CD4-positive, alpha-beta T cell treated with Interleukin-15 for 1 hour (primary cell): ENCODE measurements at regions not wholly inside any gene's neighbourhood (a gene's known extent, or its start where the extent isn't known, plus 50 kb on each side); places are given as distances from the start of the nearest gene placed in this dataset.

ENCODE experiments used
- DNase-seq: peaks from one replicate; pipeline ENCODE4 v3.0.0-alpha.2; 2020

DNA sequence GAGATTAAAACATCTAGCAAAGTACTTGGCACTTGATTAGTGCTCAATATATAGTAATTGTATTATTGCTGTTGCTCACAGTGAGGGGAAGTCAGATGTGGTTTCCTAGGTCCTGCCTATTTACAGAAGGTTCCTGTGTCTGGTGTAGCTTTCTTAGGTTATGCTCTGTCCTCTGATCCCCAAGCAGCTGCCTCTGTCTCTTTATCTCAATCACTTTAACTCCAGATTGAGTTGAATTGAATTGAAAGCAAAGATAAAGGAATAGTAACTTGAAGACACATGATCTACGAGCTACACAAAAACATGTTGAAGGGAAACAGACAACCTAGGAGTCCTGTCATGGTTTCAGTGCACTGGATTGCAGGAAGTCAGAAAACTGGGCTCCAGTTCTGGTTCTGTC lies 113.9 kb upstream of the ADAMTSL1 start:
- DNase-seq: no peak

DNA sequence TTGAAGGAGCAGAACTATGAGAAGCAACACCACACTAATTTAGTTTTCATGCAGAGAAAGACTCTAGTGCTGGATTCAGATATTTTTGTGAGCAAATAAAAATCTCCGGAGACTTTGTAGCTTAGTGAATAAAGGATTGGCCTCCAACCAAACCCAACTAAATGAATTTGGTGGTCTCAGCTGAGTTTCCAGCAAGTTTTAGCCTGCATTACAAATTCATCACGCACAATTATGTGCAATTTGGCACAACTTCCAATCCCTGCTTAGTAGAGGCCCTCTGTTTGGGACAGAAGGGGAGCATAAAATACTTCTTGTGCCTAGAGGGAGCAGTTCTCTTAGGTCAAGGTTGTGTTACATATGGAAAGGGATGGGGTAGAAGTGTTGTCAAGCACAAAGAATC lies 112.3 kb upstream of the ADAMTSL1 start:
- DNase-seq: no peak

DNA sequence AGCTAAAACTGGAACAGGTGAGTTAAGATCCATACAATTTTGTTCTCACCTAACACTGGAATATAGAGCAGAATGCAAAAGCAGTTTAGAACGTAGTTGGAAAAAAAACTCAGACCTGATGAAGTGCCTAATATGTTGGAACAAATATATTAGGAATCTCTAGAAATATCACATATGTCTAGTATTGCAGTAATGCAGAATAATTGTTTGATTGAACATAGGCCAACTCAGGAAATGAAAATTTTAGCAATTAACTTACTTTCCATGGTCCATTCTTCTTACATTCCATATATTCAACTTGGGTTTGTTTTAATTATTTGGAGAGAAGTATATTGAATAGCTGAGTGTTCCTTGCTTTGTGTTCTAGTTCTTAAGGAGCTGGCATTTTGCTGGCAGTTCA lies 111.8 kb upstream of the ADAMTSL1 start:
- no peak for DNase-seq

DNA sequence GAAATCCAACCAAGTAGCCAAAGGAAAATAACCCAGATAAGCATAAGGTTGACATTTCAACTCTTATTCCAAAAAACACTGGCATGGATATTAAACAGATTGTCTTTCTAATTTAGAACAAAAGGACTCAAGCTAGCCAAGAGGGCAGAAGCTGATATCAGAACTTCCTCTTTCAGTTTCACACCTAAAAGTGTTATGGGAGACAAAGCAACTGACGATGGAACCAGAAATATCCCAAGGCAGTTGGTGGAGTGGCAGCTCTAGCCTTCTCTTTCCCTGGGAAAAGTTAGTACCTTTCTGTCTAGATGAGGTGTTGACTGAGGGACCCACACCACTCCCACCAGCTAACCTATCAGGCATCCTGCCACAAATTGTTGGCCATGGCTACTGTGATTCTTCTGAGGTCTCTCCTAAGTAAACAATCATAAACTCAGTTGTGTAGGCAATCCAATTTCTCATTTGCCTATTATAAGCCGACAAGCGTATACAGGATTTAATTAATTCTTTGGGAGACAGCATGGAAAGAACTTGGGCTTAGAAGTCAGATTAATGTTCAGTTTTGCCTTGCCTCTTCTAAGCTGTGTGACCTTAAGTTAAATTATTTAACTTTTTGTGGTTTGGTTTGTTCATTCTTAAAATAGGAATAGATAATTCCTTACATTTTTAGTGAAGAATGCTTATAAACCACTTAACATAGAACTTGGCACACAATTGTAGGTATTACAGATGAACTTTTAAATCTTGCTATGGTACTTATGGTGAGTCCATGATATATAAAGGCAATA lies 110.9 kb upstream of the ADAMTSL1 start:
- DNase-seq: no peak

DNA sequence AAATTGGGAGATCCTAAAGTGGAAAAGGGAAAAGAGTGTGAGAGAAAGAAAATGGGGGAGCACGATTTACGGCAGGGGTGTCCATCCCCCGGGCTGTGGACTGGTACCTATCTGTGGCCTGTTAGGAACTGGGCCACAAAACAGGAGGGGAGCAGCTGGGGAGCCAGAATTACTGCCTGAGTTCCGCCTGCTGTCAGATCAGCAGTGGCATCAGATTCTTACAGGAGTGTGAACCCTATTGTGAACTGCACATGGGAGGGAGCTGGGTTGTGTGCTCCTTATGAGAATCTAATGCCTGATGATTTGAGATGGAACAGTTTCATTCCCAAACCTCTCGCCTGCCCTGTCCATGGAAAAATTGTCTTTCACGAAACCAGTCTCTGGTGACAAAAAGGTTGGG lies 108.3 kb upstream of the ADAMTSL1 start:
- no peak for DNase-seq

DNA sequence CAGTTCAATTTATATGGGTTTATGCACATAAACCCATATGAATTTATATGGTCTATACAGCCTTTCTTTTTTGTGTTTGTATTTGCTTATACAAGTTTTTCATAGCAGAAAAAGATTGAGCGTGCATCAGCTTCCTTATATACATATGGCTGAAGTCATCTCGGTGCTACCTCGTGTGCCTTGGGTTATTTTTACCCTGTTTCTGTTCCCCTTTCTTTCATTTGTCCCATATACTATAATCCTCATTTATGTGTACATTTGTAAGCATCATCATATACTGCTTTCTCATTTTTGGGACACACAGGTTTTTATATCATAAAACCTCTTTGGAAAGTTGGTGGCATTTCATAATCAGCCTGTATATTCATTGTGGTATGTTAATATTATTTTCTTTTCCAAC lies 107.8 kb upstream of the ADAMTSL1 start:
- DNase-seq: no peak

DNA sequence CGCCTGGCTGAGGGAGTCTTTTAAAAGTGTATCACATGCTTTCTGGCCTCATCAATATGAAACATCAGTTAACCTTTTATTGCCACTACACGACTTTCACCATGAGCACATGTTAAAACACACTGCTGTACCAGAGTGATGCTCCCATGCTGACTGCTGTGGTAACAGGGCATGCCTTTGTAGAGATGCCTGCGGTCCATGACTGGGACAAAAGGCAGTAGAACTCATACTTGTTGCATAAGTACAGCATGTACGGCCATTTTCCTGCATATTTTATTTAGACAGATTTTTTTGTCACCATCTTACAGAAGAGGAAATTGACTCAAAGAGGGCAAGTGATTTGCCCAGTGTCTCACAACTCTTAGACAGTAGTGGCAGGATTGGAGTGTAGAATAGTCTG lies 105.7 kb upstream of the ADAMTSL1 start:
- no peak for DNase-seq

DNA sequence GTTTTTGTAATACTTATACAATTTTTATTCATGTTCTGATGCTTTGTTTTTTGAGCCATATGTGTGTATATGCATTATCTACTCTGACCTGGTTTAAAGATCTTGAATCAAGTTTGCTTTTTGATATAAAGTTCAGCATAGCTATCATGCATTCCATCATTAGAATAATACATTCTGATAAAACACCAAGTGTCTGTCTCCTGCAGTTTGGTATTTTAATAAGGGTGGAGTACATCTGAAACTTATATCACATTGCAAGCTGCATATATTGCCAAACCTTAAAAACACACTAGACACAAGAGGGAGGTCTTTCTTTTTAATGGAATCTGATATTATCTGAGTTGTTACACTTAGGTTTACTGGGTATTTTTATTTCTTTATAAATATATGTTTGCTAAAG lies 102.8 kb upstream of the ADAMTSL1 start:
- DNase-seq: no peak

DNA sequence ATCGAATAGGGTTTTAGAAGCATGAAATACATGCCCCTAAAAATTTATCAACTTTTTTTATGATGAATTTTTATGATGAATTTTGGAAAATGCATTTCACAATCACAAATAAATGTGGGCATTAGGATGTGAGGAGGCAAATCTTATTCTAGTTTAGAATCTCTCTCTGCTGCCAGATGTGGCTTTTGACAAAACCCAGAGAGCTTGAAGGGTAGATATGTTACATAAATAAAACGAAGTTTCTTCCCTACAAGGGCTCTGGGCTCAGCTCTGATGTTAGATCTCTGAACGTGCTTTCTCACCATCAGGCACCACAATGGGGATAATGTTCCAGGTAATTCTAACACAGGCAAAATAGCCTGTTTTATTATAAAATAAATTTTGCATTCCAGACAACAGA lies 102.3 kb upstream of the ADAMTSL1 start:
- no peak for DNase-seq

DNA sequence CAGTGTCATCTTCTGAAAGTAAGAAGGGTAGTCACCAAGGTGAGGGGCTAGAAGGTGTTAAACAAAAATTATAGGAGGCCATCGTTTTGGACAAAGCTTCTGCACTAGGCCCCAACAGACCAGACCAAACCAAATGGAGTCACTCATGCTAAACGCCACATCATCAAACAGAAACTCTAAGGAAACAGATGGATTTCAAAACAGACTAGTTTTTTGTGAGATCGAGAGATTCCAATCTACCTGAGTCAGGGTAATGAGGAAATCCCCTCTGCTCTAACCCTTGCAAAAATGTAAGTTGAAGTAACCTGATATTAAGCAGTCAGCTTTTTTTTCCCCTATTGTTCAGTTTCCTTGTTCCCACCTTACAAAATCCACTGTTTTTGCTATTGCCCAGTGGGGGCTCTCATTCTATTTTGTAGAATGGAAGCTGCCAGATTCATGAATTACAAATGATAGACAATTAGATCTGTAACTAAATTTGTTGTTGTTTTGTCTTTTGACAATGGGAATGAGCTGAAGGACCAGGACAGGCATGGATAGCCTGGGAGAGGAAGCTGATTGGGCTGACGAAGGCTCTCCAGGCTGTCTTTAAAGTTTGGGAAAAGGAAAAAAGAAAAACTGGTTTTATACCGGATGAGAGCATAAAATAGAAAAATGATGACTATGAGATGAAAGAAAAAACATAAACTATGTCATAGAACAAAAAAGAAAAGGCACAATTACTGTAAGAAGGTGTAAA lies 94.7 kb upstream of the ADAMTSL1 start:
- DNase-seq: no peak

DNA sequence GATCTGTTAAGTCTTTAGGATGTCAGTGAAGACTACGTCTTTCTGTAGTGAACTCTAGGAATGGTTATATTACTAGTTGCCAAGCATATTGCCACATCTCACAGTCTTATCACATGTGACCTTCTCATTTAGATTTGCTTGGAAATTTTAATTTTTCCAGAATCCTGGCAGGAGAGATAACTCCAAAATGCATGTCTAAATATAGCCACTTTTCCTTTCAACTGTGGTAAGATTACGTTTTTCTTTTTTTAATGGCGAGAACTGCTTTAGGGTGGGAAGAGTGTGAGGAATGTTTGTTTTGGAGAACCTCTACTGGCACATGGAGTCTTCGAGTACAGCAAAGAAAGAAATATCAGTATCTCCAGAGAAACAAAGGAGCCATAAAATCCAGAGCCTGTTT lies 91.7 kb upstream of the ADAMTSL1 start:
- no peak for DNase-seq

DNA sequence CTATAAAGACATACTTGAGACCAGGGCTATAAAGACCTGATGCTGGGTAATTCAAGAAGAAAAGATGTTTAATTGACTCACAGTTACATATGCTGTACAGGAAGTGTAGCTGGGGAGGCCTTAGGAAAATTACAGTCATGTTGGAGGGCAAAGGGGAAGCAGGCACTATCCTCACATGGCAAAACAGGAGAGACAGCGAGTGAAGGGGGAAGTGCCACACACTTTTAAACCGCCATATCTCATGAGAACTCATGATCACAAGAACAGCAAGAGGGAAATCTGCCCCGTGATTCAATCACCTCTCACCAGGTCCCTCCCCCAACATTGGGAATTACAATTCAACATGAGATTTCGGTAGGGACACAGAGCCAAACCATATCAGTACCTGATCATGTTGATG lies 89.9 kb upstream of the ADAMTSL1 start:
- DNase-seq: no peak

DNA sequence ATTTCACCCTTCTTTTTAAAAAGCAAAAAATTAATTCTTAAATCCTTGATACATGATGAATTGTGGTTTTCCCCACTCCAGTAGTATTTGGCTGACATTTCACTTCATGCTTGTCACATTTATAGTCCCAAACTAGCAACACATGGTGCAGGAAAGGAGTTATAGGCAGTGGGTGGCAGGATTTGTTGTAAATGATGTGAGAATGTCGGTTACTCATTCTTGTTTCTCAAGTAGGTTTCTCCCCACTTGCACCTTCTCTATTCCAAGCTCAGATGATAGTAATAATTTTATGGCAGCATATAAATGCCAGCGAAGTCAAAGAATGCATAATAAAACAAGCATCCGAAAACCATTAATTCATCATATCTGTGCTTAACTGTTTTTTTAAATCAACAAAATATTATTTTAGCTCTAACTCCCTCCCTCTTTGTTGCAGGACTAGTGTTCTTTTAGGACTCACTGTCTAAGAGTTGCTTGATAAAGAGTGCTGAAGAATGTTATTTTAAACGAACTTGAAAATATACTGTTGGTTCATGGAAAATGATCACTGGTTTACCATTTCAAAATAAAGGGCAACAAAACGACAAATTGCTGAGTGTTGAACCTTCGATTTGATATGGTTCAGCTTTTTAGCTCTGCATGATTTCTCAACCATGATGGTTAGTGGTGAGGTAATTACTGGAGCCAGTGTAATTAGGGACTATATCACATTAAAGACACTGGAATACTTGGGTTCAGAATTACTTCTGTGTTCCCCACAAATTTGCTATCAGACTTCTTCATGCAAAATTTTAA lies 88.1 kb upstream of the ADAMTSL1 start:
- no peak for DNase-seq

DNA sequence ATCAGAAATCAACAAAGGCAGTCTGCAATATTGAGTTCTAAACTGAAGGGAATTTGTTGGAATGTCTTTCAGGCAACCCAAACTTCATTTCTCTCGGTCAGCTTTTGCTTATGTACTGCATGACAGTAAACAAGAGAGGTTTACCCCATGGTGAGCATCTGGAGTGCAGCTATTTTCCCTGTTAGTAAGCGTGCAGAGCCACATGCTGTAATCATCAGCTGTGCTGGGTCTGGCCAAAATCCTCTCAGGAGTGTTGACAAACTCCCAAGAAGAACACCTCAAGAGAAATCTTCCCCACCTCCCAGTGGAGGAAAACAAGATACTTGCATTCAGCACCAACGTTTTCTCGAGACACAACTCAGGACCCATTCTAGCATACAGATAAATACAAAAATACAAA lies 83.6 kb upstream of the ADAMTSL1 start:
- no peak for DNase-seq

DNA sequence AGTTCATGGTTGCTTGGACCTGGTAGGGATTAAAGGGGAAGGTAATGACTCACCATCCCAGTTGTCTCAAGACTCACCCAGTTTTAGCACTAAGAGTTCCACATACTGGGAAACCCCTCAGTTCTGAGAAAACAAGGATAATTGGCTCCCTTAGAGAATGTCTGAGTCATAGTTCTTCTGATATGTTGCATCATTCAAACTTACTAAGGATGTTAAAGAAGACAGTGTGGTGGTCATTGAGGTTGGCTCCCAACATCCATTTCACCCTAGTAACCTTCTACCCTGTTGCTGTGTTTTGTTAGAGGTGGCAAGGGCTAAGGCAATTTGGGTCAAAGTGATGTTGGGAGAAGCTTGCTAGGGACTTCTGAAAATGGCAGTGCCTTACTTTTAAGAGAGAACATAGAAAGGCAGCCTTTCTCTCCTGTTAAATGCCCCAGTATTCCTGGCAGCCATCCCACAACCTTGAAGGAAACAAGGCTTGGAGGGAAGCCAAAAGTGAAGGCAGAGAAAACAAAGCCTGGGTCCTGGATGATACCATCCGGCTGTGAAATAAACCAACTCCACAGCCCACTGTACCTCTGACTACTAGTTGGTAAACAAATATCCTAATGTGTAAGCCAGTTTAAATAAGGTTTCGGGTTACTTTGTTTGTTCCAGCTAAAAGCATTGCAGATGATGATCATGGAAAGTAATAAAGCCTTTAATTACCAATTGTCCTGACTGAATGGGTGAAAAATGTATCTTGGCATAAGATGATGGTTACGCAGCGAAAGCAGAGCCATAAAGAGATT lies 80.4 kb upstream of the ADAMTSL1 start:
- DNase-seq: no peak

DNA sequence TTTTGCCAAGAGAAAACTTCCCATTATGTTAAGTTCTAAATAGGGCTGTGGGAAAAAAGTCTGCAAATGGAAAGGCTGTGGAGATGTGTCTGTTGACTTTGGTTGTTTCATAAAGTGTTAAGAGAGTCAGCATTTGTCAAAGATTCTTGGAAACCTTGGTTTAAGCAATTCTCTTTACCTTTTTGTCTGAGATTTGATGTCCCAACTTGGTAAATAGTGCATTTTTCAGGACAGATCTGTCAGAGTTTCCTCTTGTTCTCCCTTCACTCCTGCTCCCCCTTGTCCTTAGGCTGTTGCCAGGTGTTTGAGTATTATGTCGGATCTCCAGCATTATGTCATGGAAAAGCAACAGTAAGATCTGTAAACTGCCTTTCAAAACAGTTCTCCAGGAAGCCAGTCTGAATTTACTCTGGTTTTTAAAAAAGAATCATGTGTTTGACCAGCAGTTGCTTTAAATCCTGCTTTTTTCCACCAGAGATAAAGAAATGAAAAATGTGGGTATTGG lies 79.1 kb upstream of the ADAMTSL1 start:
- no peak for DNase-seq

DNA sequence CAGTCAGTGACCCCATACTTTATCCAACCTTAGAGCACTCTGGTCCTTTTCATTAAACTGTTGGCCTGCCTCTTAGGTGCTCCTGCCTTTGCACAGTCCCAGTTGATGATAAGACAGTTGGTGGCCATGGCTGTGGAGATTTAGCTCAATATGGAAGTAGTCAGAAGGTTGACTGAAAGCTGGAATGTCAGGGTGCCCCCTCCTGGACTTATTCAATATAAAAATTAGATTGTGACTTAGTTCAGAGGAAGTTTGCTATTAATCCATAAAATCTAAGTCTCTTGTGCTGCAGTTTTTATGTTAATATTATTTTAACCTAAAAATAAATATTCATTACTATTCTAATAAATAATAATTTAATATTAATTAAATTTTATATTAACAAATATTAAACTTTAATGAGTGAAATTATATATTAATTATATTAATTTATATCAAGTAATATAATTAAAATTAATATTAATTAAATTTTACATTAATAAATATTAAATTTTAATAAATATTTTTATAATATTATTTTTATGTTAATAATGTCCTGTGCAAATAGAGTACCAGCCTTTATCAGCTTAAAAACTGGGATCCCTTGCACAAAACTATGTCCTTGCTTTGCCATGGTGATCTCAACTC lies 77.7 kb upstream of the ADAMTSL1 start:
- no peak for DNase-seq

DNA sequence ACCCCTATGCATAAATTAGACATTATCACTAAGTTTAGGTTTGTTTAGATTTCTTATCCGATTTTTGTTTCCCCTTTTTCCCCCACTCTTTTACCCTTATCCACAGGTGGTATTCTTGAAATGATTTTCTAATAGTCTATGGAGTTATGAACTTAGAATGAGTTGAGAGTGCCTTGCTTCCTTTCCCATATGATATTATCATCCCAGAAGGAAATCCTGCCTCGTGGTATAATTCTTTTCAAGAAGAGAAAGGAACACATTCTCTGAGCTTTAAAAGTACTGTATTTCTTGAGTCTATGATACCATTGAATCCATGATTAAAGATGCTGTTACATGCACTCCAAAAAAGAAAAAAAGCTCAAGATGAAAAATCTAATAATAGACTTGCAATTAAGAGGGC lies 76.9 kb upstream of the ADAMTSL1 start:
- no peak for DNase-seq

DNA sequence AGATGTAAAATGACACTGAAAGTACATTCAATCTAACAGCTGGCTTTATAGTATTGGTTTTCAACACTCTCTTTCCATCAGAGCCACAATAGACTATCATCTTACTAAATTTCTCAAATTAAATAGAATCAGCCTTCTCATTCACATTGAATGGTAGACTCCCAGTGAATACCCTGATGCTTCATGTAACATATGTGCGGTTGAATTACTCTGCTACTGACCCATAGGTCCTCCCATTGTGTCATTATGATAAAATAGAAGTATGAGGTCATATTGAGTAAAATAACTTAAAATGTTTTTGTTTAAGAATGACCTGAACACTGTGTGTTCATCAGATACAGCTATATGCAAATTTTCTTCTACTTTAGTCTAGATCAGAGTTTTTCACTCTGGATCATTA lies 75.9 kb upstream of the ADAMTSL1 start:
- no peak for DNase-seq

DNA sequence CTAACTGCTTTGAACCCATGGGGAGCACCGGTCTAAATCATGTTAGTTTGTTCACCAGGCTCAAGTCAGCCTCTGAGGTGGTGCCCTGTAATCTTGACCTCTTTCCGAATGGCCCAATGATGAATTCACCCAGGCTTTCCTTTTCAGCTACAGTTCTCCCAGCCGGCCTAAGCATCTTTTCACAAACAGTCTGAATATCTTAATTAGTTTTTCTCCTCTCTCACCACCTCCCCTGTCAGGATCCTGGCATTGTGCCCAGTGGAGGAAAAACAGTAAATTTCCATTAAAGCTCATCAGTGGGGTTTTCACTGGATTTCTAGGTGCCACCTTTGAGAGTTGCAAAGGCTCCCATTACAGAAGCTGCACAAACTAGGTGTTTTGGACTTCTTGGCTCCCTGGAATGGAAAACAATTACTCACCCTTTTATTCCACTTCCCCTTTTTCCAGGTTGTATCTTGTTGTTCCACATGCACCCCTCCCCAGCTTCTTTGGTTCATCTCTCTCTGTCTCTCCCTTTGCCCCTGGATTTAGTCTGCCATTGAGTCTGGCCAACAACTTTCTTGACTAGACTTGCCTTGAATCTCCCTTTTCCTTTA lies 69.4 kb upstream of the ADAMTSL1 start:
- DNase-seq: no peak

DNA sequence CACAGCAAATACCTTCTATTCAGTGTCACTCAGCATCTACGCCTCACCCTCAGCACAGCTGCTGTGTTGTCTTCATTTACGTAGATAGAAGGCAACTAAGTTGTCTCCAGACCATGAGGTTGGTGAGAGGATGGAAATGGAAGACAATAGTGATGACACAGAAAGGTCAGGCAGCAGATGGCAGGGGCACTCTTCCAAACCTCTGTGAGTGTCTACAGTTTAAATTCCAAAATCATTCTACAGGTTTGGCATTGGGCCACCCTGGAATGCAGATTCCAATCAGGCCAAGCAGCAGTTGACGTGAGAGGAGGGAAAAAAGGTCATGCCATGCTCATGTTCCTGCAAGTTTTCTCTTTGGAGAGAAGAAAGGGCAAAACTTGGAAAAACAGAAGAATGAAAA lies 68.7 kb upstream of the ADAMTSL1 start:
- no peak for DNase-seq

DNA sequence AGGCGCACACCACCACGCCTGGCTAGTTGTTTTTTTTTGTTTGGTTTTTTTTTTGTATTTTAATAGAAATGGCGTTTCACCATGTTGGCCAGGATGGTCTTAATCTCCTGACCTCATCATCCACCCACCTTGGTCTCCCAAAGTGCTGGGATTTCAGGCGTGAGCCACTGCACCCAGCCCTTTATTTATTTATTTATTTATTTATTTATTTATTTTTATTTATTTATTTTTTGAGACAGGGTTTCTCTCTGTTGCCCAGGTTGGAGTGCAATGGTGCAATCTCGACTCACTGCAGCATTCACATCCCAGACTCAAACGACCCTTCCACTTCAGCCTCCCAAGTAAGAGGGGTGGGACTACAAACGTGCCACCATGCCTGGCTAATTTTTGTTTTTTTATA lies 63.0 kb upstream of the ADAMTSL1 start:
- DNase-seq: no peak
